ENCODE measurements at regions not wholly inside any gene's neighbourhood (a gene's known extent, or its start where the extent isn't known, plus 50 kb on each side); places are given as distances from the start of the nearest gene placed in this dataset.

DNA sequence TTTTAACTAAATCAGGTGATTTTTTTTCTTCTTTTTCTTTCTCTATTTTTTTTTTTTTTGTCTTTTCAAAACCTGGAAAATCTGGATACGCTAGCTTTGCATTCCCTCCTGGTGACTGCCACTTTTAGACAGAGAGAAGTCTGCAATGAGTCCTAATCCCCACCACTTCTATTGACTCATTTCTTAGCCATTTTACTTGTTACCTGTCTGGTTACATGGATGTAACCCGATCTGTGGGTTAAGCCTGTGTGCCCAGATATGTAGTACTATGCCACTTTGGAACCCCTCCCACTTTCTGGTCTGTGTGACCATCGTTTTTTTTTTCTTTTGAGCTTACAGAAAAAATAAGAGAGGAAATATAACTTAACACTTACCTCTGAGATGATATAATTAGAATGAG is 817.8 kb upstream of the PCDH9 start:
- Histone ChIP-seq H3K4me2 (ENCODE audit: extremely low read depth, insufficient read depth, low read length) (no peak overlapping the region), H3K9me3 (ENCODE audit: control insufficient read depth, insufficient read depth, low read depth, low read length) (no peaks in the 10 kb centered on the region), H3K79me2 (ENCODE audit: control insufficient read depth, insufficient read depth, low read length) (no peaks in the 10 kb centered on the region), H2AFZ (ENCODE audit: low read length) (no peak overlapping the region), H3K27me3 (ENCODE audit: control insufficient read depth, insufficient read depth, low read length) (no peaks in the 10 kb centered on the region), H3K4me3 (replicated peaks in 1 of 4; ENCODE audit: control extremely low read depth in 1 of 4, insufficient read depth in 1 of 4, low read depth in 3 of 4, low read length in 4 of 4) (no peak overlapping the region), H4K20me1 (ENCODE audit: control insufficient read depth, extremely low read depth, insufficient read depth, low read length) (no peaks in the 10 kb centered on the region), H3K4me1 (ENCODE audit: control insufficient read depth, extremely low read depth, insufficient read depth, low read length) (no peaks in the 10 kb centered on the region), H3K36me3 (ENCODE audit: control insufficient read depth, insufficient read depth, low read length) (no peaks in the 10 kb centered on the region), H3K27ac (ENCODE audit: insufficient read depth, low read length) (no peak overlapping the region), H3K9ac (ENCODE audit: insufficient read depth, low read length) (no peak overlapping the region)
- DNase-seq (ENCODE audit: low read depth in 2 of 2): no peak
- TF ChIP-seq EZH2 (IDR thresholded peaks at IDR 0.05; ENCODE audit: low read length, missing control alignments): no peak
- TF ChIP-seq, protein P1, sequence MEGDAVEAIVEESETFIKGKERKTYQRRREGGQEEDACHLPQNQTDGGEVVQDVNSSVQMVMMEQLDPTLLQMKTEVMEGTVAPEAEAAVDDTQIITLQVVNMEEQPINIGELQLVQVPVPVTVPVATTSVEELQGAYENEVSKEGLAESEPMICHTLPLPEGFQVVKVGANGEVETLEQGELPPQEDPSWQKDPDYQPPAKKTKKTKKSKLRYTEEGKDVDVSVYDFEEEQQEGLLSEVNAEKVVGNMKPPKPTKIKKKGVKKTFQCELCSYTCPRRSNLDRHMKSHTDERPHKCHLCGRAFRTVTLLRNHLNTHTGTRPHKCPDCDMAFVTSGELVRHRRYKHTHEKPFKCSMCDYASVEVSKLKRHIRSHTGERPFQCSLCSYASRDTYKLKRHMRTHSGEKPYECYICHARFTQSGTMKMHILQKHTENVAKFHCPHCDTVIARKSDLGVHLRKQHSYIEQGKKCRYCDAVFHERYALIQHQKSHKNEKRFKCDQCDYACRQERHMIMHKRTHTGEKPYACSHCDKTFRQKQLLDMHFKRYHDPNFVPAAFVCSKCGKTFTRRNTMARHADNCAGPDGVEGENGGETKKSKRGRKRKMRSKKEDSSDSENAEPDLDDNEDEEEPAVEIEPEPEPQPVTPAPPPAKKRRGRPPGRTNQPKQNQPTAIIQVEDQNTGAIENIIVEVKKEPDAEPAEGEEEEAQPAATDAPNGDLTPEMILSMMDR (conservative IDR thresholded peaks at IDR 0.05 in 1 of 2, IDR thresholded peaks at IDR 0.05 in 1 of 2; ENCODE audit: low read depth in 1 of 2, low read length in 2 of 2): no peak

DNA sequence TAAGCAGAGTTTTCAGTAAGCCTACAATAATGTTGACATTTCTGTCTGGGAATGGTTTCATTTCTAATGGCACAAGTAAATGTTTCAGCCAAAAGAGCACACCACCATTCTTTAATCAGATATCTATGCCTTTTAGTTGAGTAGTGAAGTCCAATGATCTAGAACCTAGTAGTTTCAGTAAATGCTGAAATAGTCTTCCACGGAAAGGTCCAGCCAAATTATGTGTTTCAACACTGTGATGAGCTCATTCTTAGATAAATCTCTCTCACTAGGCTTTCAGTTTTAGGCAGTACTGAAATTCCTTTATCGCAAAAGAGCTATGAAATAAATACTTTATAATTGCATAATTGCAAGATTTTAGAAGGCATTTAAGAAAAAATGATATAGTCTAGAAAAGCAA is 816.8 kb upstream of the PCDH9 start:
- H4K20me1 ChIP-seq (ENCODE audit: control insufficient read depth, extremely low read depth, insufficient read depth, low read length): no peaks in the 10 kb centered on the region
- no peaks in the 10 kb centered on the region for H3K79me2 ChIP-seq (ENCODE audit: control insufficient read depth, insufficient read depth, low read length)
- peak in 1 of 2 donors; percentile 29 for DNase-seq (ENCODE audit: low read depth in 2 of 2)
- H3K4me2 ChIP-seq (ENCODE audit: extremely low read depth, insufficient read depth, low read length): no peak overlapping the region
- H3K36me3 ChIP-seq (ENCODE audit: control insufficient read depth, insufficient read depth, low read length): no peaks in the 10 kb centered on the region
- H3K27me3 ChIP-seq (ENCODE audit: control insufficient read depth, insufficient read depth, low read length): no peaks in the 10 kb centered on the region
- no peaks in the 10 kb centered on the region for H3K4me1 ChIP-seq (ENCODE audit: control insufficient read depth, extremely low read depth, insufficient read depth, low read length)
- no peak overlapping the region for H3K27ac ChIP-seq (ENCODE audit: insufficient read depth, low read length)
- no peak overlapping the region for H3K9ac ChIP-seq (ENCODE audit: insufficient read depth, low read length)
- no peak overlapping the region for H2AFZ ChIP-seq (ENCODE audit: low read length)
- no peak overlapping the region for H3K4me3 ChIP-seq (replicated peaks in 1 of 4; ENCODE audit: control extremely low read depth in 1 of 4, insufficient read depth in 1 of 4, low read depth in 3 of 4, low read length in 4 of 4)
- no peak for TF ChIP-seq EZH2 (IDR thresholded peaks at IDR 0.05; ENCODE audit: low read length, missing control alignments)
- TF ChIP-seq, protein P1 (conservative IDR thresholded peaks at IDR 0.05 in 1 of 2, IDR thresholded peaks at IDR 0.05 in 1 of 2; ENCODE audit: low read depth in 1 of 2, low read length in 2 of 2): no peak
- no peaks in the 10 kb centered on the region for H3K9me3 ChIP-seq (ENCODE audit: control insufficient read depth, insufficient read depth, low read depth, low read length)

DNA sequence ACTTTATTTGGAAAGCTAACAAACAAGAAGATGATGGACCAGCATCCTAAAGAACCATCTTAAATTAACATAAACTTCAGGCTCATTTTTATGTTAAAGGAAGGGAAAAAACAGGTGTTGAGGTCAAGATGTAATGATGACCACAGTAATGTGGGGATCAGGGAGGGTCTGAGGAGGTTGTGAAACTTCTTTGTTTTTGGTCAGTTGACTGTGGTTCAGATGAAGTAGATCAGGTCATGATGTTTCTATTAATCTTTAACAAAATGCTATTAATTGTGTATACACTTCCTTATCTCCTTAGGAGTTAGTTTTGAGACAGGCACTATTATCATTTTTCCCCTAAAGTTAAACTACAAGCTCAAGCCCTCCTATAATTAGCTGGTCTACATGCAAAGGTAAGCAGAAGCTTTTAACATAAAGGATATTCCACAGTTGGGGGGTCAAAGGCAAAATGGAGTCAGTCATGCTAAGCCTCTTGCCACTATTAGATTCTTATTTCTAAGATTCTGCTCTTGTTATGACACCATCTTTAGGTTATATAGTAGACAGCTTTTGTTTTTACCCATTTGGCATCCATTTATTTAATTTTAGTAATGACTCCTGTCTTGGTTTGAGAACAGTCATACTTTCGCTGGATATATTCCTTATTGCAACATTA is 800.1 kb upstream of the PCDH9 start:
- Histone ChIP-seq H3K4me2 (ENCODE audit: extremely low read depth, insufficient read depth, low read length) (no peak overlapping the region), H3K36me3 (ENCODE audit: control insufficient read depth, insufficient read depth, low read length) (no peaks in the 10 kb centered on the region), H3K9me3 (ENCODE audit: control insufficient read depth, insufficient read depth, low read depth, low read length) (no peaks in the 10 kb centered on the region), H2AFZ (ENCODE audit: low read length) (no peak overlapping the region), H4K20me1 (ENCODE audit: control insufficient read depth, extremely low read depth, insufficient read depth, low read length) (no peaks in the 10 kb centered on the region), H3K9ac (ENCODE audit: insufficient read depth, low read length) (no peak overlapping the region), H3K79me2 (ENCODE audit: control insufficient read depth, insufficient read depth, low read length) (no peaks in the 10 kb centered on the region), H3K4me3 (replicated peaks in 1 of 4; ENCODE audit: control extremely low read depth in 1 of 4, insufficient read depth in 1 of 4, low read depth in 3 of 4, low read length in 4 of 4) (no peak overlapping the region), H3K27ac (ENCODE audit: insufficient read depth, low read length) (no peak overlapping the region), H3K4me1 (ENCODE audit: control insufficient read depth, extremely low read depth, insufficient read depth, low read length) (no peaks in the 10 kb centered on the region), H3K27me3 (ENCODE audit: control insufficient read depth, insufficient read depth, low read length) (no peaks in the 10 kb centered on the region)
- no peak for DNase-seq (ENCODE audit: low read depth in 2 of 2)
- TF ChIP-seq EZH2 (IDR thresholded peaks at IDR 0.05; ENCODE audit: low read length, missing control alignments): no peak
- TF ChIP-seq, protein P1 (conservative IDR thresholded peaks at IDR 0.05 in 1 of 2, IDR thresholded peaks at IDR 0.05 in 1 of 2; ENCODE audit: low read depth in 1 of 2, low read length in 2 of 2): no peak

Data from fibroblast of lung (primary cell).